ENCODE measurements at regions not wholly inside any gene's neighbourhood (a gene's known extent, or its start where the extent isn't known, plus 50 kb on each side); places are given as distances from the start of the nearest gene placed in this dataset.

GRCh38 chr2:144159240-144159639 lies 360.7 kb downstream of the ZEB2 start:
- Histone ChIP-seq H3K9me3 (no peaks in the 10 kb centered on the region), H3K4me1 (no peaks in the 10 kb centered on the region), H3K27me3 (no peaks in the 10 kb centered on the region), H3K27ac (no peak overlapping the region), H3K36me3 (no peaks in the 10 kb centered on the region), H3K4me3 (no peak overlapping the region)
- 94 to 98% methylated on average over 4 of the region's 4 CpGs for WGBS, 2 donors
- TF ChIP-seq EP300 (IDR thresholded peaks at IDR 0.05) (no peak), POLR2AphosphoS5 (IDR thresholded peaks at IDR 0.05) (no peak), POLR2A (IDR thresholded peaks at IDR 0.05) (no peak), CTCF (IDR thresholded peaks at IDR 0.05) (no peak)
- no peak for DNase-seq
- ATAC-seq (ENCODE audit: low FRiP score in 2 of 2), result no peak

GRCh38 chr2:144158096-144158495 lies 361.8 kb downstream of the ZEB2 start:
- no peaks in the 10 kb centered on the region for H3K36me3 ChIP-seq
- ATAC-seq (ENCODE audit: low FRiP score in 2 of 2) (no peak), DNase-seq (no peak)
- TF ChIP-seq POLR2AphosphoS5 (IDR thresholded peaks at IDR 0.05) (no peak), POLR2A (IDR thresholded peaks at IDR 0.05) (no peak), CTCF (IDR thresholded peaks at IDR 0.05) (no peak), EP300 (IDR thresholded peaks at IDR 0.05) (no peak)
- H3K27me3 ChIP-seq, result no peaks in the 10 kb centered on the region
- no peak overlapping the region for H3K4me3 ChIP-seq
- WGBS, 2 donors, result 93 to 95% methylated on average over 2 of the region's 2 CpGs
- peaks cover 0 to 3% (median 0%) of the 10 kb centered on the region in 4 donors for H3K4me1 ChIP-seq
- H3K27ac ChIP-seq, result no peak overlapping the region
- no peaks in the 10 kb centered on the region for H3K9me3 ChIP-seq

- no peaks in the 10 kb centered on the region for H3K9me3 ChIP-seq
- no peak overlapping the region for H3K4me3 ChIP-seq
- no peak for TF ChIP-seq EP300 (IDR thresholded peaks at IDR 0.05)
- TF ChIP-seq CTCF (IDR thresholded peaks at IDR 0.05), result no peak
- TF ChIP-seq POLR2A (IDR thresholded peaks at IDR 0.05), result no peak
- no peak for TF ChIP-seq POLR2AphosphoS5 (IDR thresholded peaks at IDR 0.05)
- ATAC-seq (ENCODE audit: low FRiP score in 2 of 2), result no peak
- no peak for DNase-seq
- H3K27ac ChIP-seq, result no peak overlapping the region
- no peaks in the 10 kb centered on the region for H3K36me3 ChIP-seq
- 90 to 92% methylated on average over 6 of the region's 6 CpGs for WGBS, 2 donors
- no peaks in the 10 kb centered on the region for H3K27me3 ChIP-seq
- peaks cover 0 to 5% (median 0%) of the 10 kb centered on the region in 4 donors for H3K4me1 ChIP-seq
Observed at GRCh38 chr2:144156736-144157640, 362.9 kb downstream of the ZEB2 start.

- DNase-seq (no peak), ATAC-seq (ENCODE audit: low FRiP score in 2 of 2) (no peak)
Observed at GRCh38 chr2:144154205-144154604, 365.7 kb downstream of the ZEB2 start.

More at GRCh38 chr2:144154205-144154604, 365.7 kb downstream of the ZEB2 start:
- H3K4me3 ChIP-seq, result no peak overlapping the region
- no peak overlapping the region for H3K27ac ChIP-seq
- no peak for TF ChIP-seq POLR2AphosphoS5 (IDR thresholded peaks at IDR 0.05)
- no peak for TF ChIP-seq EP300 (IDR thresholded peaks at IDR 0.05)
- no peak for TF ChIP-seq POLR2A (IDR thresholded peaks at IDR 0.05)
- TF ChIP-seq CTCF (IDR thresholded peaks at IDR 0.05), result no peak
- H3K36me3 ChIP-seq, result no peaks in the 10 kb centered on the region
- H3K4me1 ChIP-seq, result peaks cover 0 to 5% (median 0%) of the 10 kb centered on the region in 4 donors
- 63 to 69% methylated on average over 2 of the region's 2 CpGs for WGBS, 2 donors
- no peaks in the 10 kb centered on the region for H3K27me3 ChIP-seq
- H3K9me3 ChIP-seq, result no peaks in the 10 kb centered on the region

All from upper lobe of left lung (tissue), 6 donors.